ENCODE measurements at regions not wholly inside any gene's neighbourhood (a gene's known extent, or its start where the extent isn't known, plus 50 kb on each side); places are given as distances from the start of the nearest gene placed in this dataset.

DNA sequence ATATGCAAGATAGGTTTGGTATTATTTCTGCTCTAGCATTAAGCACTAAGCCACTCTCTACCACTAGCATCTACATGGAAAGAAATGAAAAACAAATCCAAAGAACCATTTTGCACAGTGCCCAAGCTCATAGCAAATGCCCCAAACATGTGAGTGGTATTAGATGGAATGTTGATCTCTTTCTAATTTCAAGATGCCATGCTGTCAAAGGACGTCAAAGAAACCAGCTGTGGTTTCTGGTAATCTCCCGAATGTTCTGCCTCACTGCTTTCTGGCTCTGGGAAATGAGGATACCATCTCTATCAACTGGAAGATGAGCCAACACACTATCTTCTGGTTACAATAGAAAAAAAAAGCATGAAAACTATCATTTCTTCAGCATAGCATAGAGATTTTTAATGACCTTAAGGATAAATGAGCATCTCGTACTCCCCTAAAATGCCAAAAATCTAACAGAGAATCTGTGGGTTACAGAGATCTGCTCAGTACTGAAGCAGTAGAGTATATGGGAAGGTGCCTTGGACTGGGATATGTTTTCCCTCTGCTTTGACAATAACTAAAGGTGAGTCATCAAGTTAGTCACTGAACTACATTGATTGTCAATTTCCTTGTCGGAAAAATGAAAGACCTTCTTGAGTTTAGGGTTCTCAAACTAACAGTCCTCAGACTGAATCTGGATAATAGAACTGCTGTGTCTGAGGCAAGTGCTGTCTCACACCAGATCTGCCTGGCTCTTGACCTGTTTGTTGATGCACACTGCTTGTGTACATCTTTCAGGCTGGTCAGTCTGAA lies 244.8 kb upstream of the NCKAP5 start:
- no peak for DNase-seq (ENCODE audit: low spot score)

DNA sequence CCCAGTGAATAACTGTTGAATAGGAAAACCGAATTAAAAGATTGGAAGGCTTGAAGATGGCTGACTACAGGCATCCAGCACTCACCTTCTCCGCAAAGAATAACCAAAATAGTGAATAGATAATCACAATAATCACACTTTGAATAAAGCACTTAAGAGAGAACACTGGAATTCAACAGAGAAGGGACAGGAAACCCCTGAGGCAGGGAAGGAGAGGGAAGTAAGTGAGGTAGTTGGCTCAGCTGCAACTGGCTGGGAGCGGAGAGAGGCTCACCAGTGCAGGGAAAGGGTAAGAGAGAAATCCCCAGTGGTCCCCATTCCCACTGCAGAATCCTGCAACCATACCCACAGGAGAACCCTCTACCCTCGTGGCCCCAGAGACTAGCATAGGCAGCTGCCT lies 246.6 kb upstream of the NCKAP5 start:
- DNase-seq (ENCODE audit: low spot score): no peak

DNA sequence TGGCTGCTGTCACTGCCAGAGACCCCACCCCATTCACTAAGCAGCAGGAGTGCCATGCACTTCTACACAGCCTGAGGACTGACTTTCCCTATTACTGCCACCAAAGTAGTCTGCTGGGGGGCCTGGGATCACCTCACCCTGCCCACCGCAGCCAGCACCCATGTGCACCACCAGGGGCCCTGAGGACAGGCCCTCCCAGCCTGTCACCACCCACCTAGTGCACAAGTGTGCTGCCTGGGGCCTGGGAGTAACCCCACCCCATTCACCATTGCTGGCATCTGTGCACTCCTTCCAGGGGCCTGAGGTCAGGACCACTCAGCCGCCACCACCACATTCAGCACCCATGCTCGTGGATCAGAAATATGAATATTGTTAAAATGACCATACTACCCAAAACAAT lies 247.8 kb upstream of the NCKAP5 start:
- DNase-seq (ENCODE audit: low spot score): no peak

DNA sequence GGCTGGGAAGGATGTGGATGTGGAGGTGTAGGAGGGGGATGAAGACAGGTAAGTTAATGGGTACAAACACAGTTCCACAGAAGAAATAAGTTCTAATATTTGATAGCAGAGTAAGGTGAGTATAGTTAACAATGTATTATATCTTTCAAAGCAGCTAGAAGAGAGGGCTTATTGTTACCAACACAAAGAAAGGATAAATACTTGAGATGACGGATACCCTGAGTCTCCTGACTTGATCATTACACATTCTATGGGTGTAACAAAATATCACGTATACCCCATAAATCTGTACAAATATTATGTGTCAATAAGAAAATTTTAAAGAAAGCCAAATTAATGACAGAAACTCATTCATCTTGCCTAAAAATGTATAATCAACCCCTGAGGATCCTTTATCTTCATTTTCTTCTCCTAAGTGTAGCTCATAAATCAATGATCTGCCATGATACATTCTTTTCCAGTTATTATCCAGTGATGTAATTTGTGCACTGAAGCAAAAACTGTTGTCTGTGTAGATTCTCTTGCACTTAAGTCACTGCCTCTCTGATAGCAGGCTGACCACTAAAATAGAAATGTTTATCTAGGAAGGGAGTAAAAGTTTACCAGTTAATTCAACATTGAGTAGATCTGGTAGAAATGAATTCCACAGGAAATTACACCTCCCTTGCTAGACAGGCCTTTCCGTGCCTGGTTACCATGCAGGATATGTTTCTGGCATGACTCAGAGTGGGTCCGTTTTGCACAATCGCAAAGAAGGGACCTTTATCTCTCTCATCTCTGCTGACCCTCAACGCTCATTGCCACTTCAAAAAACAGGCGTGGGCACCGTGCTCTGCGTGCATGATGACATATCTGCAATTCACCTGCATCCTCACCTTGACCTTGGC lies 249.7 kb upstream of the NCKAP5 start:
- DNase-seq (ENCODE audit: low spot score): no peak

DNA sequence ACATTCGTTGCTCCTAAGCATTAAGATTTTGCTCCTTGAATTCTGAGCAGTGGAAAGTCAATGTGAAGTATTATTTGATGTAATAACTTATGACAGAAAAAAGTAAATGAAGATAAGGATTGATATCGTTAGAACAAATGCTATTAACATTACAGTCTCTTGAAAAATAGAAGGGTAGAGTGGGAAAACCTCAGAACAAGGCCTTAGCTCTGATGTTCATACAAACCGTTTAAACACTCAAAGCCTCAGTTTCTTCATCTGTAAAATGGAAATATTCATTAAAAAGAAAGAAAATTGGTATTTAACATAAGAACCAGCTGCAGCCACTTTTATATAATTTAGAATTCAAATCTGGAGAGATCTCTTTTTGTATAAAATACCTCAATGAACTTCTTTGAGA lies 250.4 kb upstream of the NCKAP5 start:
- DNase-seq (ENCODE audit: low spot score): no peak

DNA sequence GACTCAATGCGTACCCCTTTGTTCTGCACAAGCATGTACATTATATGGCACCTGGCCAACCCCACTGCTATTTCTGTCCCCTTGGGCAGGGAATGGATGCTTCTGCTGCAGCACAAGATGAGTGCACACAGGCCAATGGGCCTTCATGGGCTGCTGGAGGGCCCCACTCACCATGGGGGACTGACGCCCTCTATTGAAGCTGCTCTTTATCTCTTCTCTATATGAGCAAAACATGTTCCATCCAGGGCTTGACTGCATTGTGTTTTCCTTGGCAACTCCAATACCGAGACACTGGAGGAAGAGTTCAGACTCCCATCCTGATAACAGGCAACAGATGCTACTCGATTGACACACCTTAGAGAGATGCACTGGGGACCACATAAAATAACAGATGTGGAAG lies 251.6 kb upstream of the NCKAP5 start:
- DNase-seq (ENCODE audit: low spot score): no peak

DNA sequence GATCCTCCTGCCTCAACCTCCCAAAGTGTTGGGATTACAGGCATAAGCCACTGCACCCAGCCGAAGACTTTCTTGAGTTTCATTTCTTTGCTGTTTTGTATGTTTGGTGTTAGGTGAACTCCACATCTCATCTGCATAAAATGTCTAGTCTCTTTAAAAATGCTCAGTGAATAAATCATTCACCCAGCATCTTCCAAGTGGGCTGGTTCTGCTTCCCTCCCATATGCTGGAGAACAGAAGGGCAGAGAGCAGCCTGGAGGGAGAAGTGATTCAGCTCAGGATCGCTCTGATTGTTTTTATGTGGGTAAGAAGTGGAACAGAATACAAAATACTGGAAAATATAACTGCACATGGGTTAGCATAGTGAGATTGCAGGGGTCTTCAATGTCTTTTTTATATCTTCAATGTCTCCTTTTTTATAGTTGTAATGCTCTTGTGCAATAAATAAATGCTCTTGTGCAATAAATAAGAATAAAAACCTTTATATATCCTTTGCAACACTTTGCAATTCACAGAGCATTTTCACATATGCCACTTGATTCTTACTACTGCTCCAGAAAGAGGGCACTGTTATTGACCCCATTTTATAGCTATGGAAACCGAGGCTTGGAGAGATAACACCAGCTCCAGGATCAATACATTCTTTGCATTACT lies 253.0 kb upstream of the NCKAP5 start:
- DNase-seq (ENCODE audit: low spot score): no peak

DNA sequence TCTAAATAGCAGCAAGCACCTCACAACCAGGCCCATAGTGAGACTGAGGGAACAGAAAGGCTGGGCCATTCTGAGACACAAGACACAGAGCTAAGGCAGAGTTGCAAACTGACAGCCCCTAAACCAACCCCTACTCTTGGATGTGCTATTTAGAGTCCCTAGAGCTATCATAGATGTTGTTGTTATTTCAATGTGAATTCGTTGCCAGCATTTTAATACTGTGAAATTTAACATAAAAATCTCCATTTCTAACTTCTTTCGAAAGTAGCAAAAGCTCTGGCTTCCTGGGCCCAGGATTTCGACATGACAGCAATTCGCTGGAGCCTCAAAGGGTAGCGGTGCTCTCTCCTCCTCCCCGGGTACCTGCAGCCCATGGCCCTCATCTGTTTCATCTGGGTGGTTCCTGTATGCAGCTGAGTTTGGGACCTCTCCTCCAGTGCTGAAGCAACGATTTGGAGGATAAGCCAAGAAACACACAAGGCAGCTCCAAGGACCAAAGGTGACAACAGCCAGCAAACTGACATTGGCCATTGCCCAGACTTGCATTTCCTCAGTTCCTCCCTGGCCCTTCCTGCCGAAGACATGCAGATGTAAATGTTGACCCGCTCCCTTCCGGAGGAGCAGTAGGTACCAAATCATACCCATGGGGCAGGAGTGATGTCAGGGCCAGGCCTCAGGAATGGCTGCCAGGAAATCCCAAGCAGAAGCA lies 254.4 kb upstream of the NCKAP5 start:
- DNase-seq (ENCODE audit: low spot score): no peak

DNA sequence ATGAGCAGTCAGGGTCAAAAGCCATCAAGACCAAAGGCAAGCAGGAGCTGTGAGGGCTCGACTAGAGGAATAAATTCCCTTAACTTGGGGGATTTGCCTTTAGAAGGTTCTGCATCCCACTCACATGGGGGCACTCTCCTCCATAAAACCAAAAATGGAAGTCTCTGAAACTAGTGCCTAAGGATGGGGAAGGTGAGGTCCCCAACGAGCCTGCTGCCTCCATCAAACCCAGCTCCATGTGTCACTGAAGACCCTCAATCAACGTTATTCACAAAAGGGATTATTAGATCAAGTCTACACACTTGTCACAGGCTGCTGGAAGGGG lies 254.9 kb upstream of the NCKAP5 start:
- no peak for DNase-seq (ENCODE audit: low spot score)

DNA sequence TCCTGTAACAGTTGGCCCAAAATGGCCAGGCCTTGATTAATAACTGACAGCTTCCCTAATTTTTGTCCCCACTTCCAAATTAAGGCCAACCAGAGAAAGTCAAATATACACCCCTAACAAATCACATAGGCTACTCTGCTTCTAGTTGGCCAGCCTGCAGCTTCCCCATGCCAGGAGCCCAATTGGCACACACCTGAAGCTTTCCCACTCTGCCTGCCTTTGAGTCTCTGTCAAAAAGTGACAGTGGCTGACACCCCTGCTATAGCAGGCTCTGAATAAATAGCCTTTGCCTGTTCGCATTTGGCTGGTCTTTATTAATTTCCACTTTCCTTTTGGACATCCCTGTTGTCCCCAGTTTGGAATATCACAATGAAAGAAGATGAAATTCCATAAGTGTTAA lies 256.6 kb upstream of the NCKAP5 start:
- no peak for DNase-seq (ENCODE audit: low spot score)

DNA sequence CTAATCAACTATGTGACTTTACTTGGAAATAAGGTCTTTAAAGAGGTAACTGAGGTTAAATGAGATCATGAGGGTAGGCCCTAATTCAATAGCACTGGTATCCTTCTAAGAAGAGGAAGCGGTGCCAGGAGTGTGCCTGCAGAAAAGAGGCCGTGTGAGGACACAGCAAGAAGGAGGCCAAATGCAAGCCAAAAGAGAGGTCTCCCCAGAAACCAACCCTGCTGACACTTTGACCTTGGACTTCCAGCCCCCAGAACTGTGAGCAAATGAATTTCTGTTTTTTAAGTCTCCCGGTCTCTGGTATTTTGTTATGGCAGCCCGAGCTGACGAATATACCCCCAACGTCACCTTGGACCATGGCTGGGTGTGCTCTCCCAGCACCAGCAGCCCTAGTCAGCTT lies 257.5 kb upstream of the NCKAP5 start:
- no peak for DNase-seq (ENCODE audit: low spot score)

DNA sequence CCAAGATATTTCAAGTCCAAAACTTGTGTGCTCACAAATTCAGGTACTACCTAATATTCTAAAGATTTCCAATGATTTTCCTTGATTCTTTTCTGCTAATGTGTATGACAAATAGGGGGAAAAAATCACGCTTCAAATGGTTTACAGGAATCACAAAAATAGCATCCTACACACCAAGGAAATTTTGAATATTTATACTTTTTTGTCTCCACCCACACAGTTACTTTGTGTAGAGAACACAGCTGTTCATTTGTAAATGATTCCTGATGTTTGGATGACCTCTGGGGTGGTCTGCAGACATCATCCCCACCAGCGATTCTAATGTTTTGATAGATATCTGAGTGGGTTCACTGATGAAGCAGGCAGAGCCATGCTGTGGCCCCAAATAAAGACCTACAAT lies 260.6 kb upstream of the NCKAP5 start:
- no peak for DNase-seq (ENCODE audit: low spot score)

DNA sequence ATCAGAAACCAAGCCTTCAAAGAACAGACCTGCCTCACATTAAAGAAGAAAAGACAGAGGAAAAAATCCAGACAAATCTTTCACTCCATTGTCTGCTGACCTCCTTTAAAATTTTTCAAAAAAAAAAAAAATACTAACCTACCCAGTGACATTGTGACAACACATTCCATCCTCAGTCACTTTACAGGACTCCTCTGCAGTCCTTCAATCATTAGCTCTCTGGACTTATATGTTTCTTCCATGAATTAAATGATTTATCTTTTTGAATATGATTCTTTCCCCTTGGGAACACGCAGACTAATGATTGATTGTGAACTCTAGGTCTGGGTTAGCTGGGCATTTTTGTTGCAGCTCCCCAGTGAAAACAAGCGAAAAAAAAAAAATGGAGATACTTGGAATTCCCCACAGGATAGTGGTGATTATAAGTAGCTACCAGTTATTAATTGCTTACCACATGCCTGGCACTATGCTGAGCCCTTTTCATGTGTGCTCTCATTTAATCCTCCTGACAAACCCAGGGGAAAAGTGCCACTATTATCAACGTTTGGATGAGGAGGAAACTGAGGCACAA lies 261.3 kb upstream of the NCKAP5 start:
- no peak for DNase-seq (ENCODE audit: low spot score)

DNA sequence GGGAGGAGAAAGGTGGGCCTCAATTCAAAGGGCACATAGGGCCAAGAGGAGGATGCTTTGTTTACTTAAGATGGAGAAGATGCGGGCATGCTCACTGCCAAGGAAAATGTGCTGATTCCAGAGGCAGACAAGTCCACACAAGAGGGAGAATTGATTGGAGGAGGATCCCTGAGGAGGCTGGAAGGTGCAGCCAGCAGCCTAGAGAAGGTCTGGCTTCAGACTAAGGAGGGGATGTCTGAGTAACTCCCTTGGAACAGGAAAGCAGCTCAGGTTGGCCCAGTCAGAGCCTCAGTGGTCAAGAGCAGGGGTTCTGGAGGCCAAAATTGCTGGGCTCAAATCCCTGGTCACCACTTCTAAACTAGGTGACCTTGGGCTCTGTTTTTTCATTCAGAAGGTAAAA lies 265.5 kb upstream of the NCKAP5 start:
- DNase-seq (ENCODE audit: low spot score): no peak

DNA sequence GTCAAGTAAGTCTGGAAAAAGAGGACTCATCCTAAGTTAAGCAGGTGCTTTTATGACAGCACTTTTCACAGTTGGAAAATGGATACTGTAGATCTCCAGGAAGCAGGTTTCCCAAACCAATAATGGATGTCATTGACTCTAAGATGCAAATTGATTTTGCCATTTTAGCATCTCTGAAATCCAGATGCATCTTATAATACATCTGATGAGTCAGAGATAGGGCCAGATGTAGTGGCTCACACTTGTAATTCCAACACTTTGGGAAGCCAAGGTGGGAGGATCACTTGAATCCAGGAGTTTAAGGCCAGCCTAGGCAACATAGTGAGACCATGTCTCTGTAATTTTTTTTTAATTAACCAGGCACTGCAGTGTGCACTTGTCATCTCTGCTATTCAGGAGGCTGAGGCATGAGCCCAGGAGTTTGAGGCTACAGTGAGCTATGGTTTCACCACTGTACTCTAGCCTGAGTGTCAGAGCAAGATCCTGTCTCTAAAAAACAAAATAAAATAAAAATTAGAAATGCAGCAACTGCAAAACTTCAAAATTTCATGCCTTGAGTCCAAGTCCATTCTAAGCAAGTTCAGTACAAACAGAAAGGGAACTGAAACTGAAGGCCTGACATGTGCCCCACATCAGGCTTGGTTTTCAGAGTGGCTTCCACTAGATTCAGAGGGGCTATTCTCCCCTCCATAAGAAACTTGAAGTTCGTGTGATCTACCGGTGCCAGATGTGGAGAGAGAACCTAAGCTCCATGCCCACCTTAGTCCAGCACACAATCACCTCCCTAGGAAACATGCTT lies 267.8 kb upstream of the NCKAP5 start:
- DNase-seq (ENCODE audit: low spot score): no peak

DNA sequence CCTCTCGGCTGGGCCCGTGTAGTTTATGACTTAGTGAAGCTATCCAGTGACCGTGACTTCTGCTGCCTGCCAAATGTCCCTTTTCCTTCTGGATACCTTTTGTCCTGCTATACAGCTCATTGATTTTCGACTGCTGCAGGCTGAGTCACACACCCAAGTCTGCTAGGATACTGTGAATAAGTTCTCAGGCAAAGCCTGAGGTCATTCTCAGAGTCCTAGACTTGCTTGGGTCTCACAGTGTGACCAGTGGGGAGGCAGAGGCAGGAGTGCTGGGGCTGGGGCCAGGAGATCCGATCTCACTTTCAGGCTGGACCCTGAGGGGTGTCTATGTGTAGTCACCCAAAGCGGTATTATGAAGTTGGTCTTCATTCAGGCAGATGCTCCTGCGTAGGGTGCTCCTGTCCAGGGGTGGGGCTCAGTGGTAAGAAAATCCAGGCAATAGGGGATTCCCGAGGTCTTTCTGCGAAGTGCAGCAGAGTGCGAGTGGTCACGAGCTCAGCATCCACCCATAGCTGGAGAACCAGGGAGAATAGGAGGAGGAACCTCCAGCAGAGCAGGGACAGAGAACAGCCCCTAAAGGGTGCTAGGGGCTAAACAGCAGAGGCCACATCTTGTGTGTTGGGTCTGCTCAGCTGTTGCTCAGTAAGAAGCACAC lies 268.6 kb upstream of the NCKAP5 start:
- no peak for DNase-seq (ENCODE audit: low spot score)

DNA sequence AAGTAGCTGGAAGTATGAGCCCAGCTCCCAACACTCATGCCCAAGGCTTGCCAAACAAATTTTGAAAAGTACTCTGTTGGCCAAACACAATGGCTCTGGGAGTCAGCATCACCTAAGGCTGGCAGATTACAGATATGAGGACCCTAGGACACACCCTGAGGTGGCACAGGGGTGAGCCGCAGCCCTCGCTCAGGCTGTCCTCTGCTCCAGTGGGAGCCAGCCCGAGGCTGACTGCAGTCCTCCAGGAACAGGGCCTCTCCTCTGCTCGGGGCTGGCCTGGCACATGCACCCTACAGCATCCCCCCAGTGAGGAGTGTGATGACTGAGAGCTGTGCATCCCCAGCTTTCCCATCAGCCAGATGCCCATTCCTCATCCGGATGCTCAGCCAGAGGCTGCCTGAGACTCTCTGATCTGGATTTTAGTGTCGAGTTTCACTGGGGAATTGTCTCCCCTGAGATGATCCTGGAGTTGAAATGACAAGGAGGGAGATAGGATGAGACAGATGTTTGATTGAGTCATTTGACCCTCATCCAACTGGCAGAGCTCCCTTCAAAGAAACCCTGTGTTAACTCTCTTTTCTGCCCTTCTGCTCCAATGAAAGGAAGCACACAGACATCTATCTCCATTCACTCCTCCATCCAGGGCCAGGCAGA lies 269.3 kb upstream of the NCKAP5 start:
- DNase-seq (ENCODE audit: low spot score): no peak

DNA sequence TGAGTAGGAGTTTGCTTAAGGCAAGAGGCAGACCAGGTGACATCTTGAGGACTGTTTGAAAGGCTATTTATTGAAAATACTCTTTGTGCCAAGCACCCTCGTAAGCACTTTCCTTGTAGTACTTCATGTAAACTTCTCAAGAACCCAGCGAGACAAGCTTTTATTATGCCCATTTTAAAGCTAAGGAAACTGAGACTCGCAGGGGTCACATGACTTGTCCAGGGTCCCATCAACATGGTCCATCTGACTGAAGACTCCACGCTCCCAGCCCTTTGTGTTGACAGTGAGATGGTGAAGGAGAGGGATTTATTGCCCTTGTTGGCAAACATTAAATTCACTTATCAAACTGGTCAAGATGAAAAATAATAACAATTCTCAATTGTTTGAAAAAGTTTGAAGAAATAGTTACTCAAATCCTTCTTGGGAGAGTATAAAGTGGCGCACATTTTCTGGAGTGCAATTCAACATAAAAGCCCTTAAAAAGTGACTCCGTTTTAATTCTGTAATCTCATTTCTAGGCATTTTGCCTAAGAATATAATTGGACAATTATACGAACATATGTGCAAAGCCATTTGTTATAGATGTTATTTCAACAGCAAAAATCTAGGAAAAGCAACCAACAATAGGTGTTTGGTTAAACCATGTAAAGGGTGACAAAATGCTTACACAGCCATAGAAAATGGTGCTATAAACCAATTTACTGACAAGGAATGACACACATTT lies 270.5 kb upstream of the NCKAP5 start:
- DNase-seq (ENCODE audit: low spot score): no peak

DNA sequence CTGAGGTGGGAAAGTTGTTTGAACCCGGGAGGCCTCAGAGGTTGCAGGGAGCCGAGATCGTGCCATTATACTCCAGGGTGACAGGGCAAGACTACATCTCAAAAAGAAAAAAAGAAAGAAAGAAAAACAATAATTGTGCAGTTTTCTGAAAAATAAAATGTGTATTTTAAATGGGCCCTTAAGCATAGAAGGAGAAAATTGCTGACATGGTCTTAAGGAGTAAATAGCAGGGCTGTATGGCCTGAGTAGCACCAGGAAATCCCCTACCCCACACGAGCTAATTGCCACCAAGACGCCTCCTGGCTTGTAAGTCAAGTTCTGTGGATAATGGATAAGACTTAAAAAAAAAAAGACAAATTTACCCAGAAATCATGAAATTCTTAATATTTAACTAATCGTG lies 271.4 kb upstream of the NCKAP5 start:
- DNase-seq (ENCODE audit: low spot score): no peak

DNA sequence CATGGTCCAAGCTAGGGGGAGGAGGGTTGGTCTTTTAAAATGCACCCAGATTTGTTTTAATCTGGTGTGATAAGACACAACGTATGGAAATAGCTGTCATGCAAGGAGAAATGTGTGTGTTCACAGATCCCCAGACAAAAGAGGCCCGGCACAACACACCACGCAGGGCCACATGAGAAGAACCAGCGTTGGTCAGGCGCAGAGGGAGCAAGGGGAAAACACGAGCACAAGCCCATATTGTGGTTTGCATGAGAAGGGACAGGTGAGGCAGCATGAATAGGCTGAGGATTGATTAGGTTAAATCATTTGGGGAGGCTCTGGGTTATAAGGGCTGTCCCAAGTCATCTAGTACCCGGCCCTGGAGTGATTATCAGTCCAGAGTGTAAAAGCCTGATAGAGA lies 272.5 kb upstream of the NCKAP5 start:
- DNase-seq (ENCODE audit: low spot score): no peak
